Caco-2 (cell line): ENCODE measurements at regions not wholly inside any gene's neighbourhood (a gene's known extent, or its start where the extent isn't known, plus 50 kb on each side); places are given as distances from the start of the nearest gene placed in this dataset.

Source experiments
- BruUV-seq: library from RNA; stranded (reverse); fragments of 400-500 nt; replicated peaks from 2 replicates; lab custom pipeline; 2021; lab: Mats Ljungman, UMichigan
- CTCF ChIA-PET: fragments of 300-600 bp; sonication (Branson Sonifier 250); formaldehyde crosslinking; loops from one replicate; lab custom pipeline; 2022; ENCODE audit warnings: antibody characterized with exemption; lab: Charles Lee
- POLR2A ChIA-PET: fragments of 300-600 bp; sonication (Branson Sonifier 250); formaldehyde crosslinking; loops from one replicate; lab custom pipeline; 2022; ENCODE audit warnings: antibody characterized with exemption; lab: Charles Lee
- DNase-seq, 2 experiments: peaks; one replicate each; pipeline versions ENCODE4 v3.0.0 to v3.0.0-alpha.2; 2020 to 2022
- H3K27me3 ChIP-seq: replicated peaks from 2 replicates; pipeline ENCODE4 v1.6.0; 2011; ENCODE audit warnings: low read length; ENCODE audit not compliant: control insufficient read depth, insufficient read depth
- H3K36me3 ChIP-seq: 2 replicates; pipeline ENCODE4 v1.5.1; 2011; ENCODE audit warnings: low read length; ENCODE audit not compliant: control insufficient read depth, insufficient read depth
- H3K4me1 ChIP-seq: fragments of 250-450 bp; sonication (Bioruptor Pico); 2 replicates; pipeline ENCODE4 v1.5.1; 2020; ENCODE audit warnings: mild to moderate bottlenecking
- H3K4me3 ChIP-seq: 2 replicates; pipeline ENCODE4 v1.5.1; 2011; ENCODE audit warnings: low read depth, mild to moderate bottlenecking, control low read depth, low read length
- H3K9me3 ChIP-seq: fragments of 250-450 bp; sonication (Bioruptor Pico); 2 replicates; pipeline ENCODE4 v1.5.1; 2020; ENCODE audit warnings: mild to moderate bottlenecking, moderate library complexity
- H3K27ac Mint-ChIP-seq: one replicate; pipeline ENCODE4 v1.8.0; 2022; ENCODE audit warnings: mixed read lengths; ENCODE audit not compliant: unreplicated experiment
- H3K27me3 Mint-ChIP-seq: one replicate; pipeline ENCODE4 v1.8.0; 2022; ENCODE audit warnings: mixed read lengths; ENCODE audit not compliant: insufficient read depth, unreplicated experiment
- H3K36me3 Mint-ChIP-seq: one replicate; pipeline ENCODE4 v1.8.0; 2022; ENCODE audit warnings: mild to moderate bottlenecking, mixed read lengths; ENCODE audit not compliant: insufficient read depth, unreplicated experiment
- H3K4me1 Mint-ChIP-seq: one replicate; pipeline ENCODE4 v1.8.0; 2022; ENCODE audit warnings: low read depth, mixed read lengths; ENCODE audit not compliant: unreplicated experiment
- H3K4me3 Mint-ChIP-seq: one replicate; pipeline ENCODE4 v1.8.0; 2022; ENCODE audit warnings: mild to moderate bottlenecking, moderate library complexity, mixed read lengths; ENCODE audit not compliant: unreplicated experiment
- H3K9me3 Mint-ChIP-seq: one replicate; pipeline ENCODE4 v1.8.0; 2022; ENCODE audit warnings: mixed read lengths; ENCODE audit not compliant: unreplicated experiment
- intact Hi-C: fragments of 100-400 bp; cut with micrococcal nuclease; formaldehyde crosslinking; loops from one replicate; pipeline ENCODE4 v1.10.0; 2022; ENCODE audit not compliant: unreplicated experiment
- TF ChIP-seq, protein P1 (sequence below), 2 experiments: fragments of 200-600 bp in 1 of 2; IDR thresholded peaks; 1 replicate in 1 of 2; 2 replicates in 1 of 2; pipeline versions ENCODE4 v1.5.1 to v1.8.0; 2011 to 2022; ENCODE audit warnings: antibody characterized with exemption in 1 of 2, control low read depth in 1 of 2, inconsistent platforms in 1 of 2, low read depth in 1 of 2, low read length in 1 of 2, mild to moderate bottlenecking in 1 of 2, moderate library complexity in 1 of 2; ENCODE audit not compliant: insufficient read depth in 1 of 2, severe bottlenecking in 1 of 2, unreplicated experiment in 1 of 2

DNA sequence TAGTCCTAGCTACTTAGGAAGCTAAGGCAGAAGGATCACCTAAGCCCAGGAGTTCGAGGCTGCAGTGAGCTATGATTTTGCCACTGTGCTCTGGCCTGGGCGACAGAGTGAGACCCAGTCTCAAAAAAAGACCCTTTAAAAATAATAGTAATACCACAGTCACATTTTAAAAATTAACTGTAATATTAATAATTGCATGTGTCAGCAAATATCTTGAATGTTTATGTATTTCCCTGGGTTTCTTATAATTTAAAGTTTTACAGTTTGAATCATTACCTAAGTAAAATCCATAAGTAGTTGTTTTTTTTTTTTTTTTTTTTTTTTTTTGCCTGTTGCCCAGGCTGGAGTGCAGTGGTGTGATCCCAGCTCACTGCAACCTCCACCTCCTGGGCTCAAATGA is 69.2 kb downstream of the LYZL2 start:
- Mint-ChIP-seq H3K4me3 (no peak overlapping the region), H3K27me3 (peaks cover 2% of the 10 kb centered on the region), H3K27ac (no peak overlapping the region), H3K4me1 (peaks cover 7% of the 10 kb centered on the region), H3K36me3 (no peaks in the 10 kb centered on the region), H3K9me3 (no peaks in the 10 kb centered on the region)
- intact Hi-C loops = no loop called here
- DNase-seq = no peak
- Histone ChIP-seq H3K4me3 (no peak overlapping the region), H3K27me3 (no peaks in the 10 kb centered on the region), H3K4me1 (peaks cover 9% of the 10 kb centered on the region; the same call in 1 of the 2 replicates), H3K9me3 (no peaks in the 10 kb centered on the region), H3K36me3 (no peaks in the 10 kb centered on the region)
- BruUV-seq = no TSS peak
- ChIA-PET CTCF (no interaction called here), POLR2A (no interaction called here)
- TF ChIP-seq, protein P1, sequence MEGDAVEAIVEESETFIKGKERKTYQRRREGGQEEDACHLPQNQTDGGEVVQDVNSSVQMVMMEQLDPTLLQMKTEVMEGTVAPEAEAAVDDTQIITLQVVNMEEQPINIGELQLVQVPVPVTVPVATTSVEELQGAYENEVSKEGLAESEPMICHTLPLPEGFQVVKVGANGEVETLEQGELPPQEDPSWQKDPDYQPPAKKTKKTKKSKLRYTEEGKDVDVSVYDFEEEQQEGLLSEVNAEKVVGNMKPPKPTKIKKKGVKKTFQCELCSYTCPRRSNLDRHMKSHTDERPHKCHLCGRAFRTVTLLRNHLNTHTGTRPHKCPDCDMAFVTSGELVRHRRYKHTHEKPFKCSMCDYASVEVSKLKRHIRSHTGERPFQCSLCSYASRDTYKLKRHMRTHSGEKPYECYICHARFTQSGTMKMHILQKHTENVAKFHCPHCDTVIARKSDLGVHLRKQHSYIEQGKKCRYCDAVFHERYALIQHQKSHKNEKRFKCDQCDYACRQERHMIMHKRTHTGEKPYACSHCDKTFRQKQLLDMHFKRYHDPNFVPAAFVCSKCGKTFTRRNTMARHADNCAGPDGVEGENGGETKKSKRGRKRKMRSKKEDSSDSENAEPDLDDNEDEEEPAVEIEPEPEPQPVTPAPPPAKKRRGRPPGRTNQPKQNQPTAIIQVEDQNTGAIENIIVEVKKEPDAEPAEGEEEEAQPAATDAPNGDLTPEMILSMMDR (IDR thresholded peaks at IDR 0.05; ENCODE audit: insufficient read depth in 1 of 2, low read depth in 1 of 2, low read length in 1 of 2, severe bottlenecking in 1 of 2, unreplicated experiment in 1 of 2) = no peak

DNA sequence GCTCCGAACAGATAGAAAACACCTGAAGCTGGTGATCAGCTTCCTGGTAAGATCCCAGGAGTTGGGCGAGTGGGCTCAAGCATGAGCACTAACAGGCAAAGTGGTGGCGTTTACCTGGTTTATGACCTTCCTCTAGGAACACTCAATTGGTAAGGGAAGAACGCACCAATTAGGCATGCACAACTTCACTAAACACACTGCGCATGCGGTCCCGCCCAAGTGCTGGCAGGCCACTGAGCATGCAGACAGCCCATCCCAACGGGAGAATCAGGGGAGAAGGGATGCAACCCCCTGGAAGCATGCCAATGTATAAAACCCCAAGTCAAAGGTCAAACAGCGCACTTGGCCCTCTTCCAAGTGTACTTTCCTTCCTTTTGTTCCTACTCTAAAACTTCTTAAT is 70.4 kb downstream of the LYZL2 start:
- Histone ChIP-seq H3K4me1 (peaks cover 13% of the 10 kb centered on the region), H3K9me3 (no peaks in the 10 kb centered on the region), H3K4me3 (no peak overlapping the region), H3K36me3 (no peaks in the 10 kb centered on the region), H3K27me3 (no peaks in the 10 kb centered on the region)
- no peaks in the 10 kb centered on the region for H3K36me3 Mint-ChIP-seq
- H3K4me3 Mint-ChIP-seq = no peak overlapping the region
- intact Hi-C loops = loop anchor here (2.0 kb wide), 1 partner anchor 22 kb away; no protein-coding TSS in a partner anchor
- H3K9me3 Mint-ChIP-seq = no peaks in the 10 kb centered on the region
- ChIA-PET POLR2A (no interaction called here), CTCF (no interaction called here)
- H3K4me1 Mint-ChIP-seq = peaks cover 7% of the 10 kb centered on the region
- H3K27ac Mint-ChIP-seq = no peak overlapping the region
- DNase-seq = no peak
- no TSS peak for BruUV-seq
- H3K27me3 Mint-ChIP-seq = peaks cover 2% of the 10 kb centered on the region
- TF ChIP-seq, protein P1 (IDR thresholded peaks at IDR 0.05; ENCODE audit: insufficient read depth in 1 of 2, low read depth in 1 of 2, low read length in 1 of 2, severe bottlenecking in 1 of 2, unreplicated experiment in 1 of 2) = no peak

DNA sequence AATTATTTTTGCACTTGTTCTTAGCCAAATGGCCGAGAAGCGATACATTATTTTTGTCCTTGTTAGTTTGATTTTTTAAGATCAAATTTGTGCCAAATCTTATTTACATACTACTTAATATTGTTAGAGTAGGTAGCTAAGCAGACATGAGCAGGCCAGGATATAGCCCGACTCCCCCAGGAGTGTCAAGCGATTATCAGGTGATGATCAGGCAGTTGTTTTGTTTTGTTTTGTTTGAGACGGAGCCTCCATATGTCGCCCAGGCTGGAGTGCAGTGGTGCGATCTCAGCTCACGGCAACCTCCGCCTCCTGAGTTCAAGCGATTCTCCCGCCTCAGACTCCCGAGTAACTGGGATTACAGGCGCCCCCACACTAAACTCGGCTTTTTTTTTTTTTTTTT is 71.1 kb downstream of the LYZL2 start:
- Mint-ChIP-seq H3K27ac (no peak overlapping the region), H3K27me3 (peaks cover 2% of the 10 kb centered on the region), H3K36me3 (no peaks in the 10 kb centered on the region), H3K4me1 (peaks cover 7% of the 10 kb centered on the region), H3K9me3 (no peaks in the 10 kb centered on the region), H3K4me3 (no peak overlapping the region)
- H3K9me3 ChIP-seq = no peaks in the 10 kb centered on the region
- no TSS peak for BruUV-seq
- no peaks in the 10 kb centered on the region for H3K27me3 ChIP-seq
- CTCF ChIA-PET = no interaction called here
- POLR2A ChIA-PET = no interaction called here
- intact Hi-C loops = loop anchor here (2.0 kb wide), 1 partner anchor 22 kb away; no protein-coding TSS in a partner anchor
- H3K4me3 ChIP-seq = no peak overlapping the region
- H3K36me3 ChIP-seq = no peaks in the 10 kb centered on the region
- no peak for DNase-seq
- peaks cover 17% of the 10 kb centered on the region for H3K4me1 ChIP-seq
- TF ChIP-seq, protein P1 (IDR thresholded peaks at IDR 0.05; ENCODE audit: insufficient read depth in 1 of 2, low read depth in 1 of 2, low read length in 1 of 2, severe bottlenecking in 1 of 2, unreplicated experiment in 1 of 2) = no peak
